Sigmoid colon (tissue), 6 donors: ENCODE measurements at regions not wholly inside any gene's neighbourhood (a gene's known extent, or its start where the extent isn't known, plus 50 kb on each side); places are given as distances from the start of the nearest gene placed in this dataset.

Experiments
- DNase-seq: peaks from one replicate; pipeline ENCODE4 v3.0.0-alpha.2; 2019
- H3K27ac ChIP-seq, 4 donors: fragments of 200-600 bp; sonication (generic); one replicate each; pipeline ENCODE4 v1.5.1; 2016 to 2019; ENCODE audit warnings: mild to moderate bottlenecking in 1 of 4
- H3K27me3 ChIP-seq, 3 donors: fragments of 200-600 bp; sonication (generic); one replicate each; pipeline ENCODE4 v1.5.1; 2019; ENCODE audit warnings: mild to moderate bottlenecking in 1 of 3
- H3K36me3 ChIP-seq, 4 donors: fragments of 200-600 bp; sonication (generic); one replicate each; pipeline ENCODE4 v1.5.1; 2016 to 2019
- H3K4me1 ChIP-seq, 4 donors: fragments of 200-600 bp; sonication (generic); one replicate each; pipeline ENCODE4 v1.5.1; 2017 to 2019
- H3K4me3 ChIP-seq, 4 donors: fragments of 200-600 bp; sonication (generic); one replicate each; pipeline ENCODE4 v1.5.1; 2017 to 2019; ENCODE audit warnings: mild to moderate bottlenecking in 2 of 4, moderate library complexity in 1 of 4
- H3K9me3 ChIP-seq, 4 donors: fragments of 200-600 bp in 3 of 4; sonication (generic) in 3 of 4; one replicate each; pipeline versions ENCODE4 v1.5.1 to v1.6.1; 2013 to 2019
- EP300 ChIP-seq, 4 donors: sonication (generic); formaldehyde crosslinking; IDR thresholded peaks; one replicate each; pipeline ENCODE4 v1.6.1; 2017; ENCODE audit warnings: antibody characterized with exemption in 4 of 4
- POLR2A ChIP-seq, 2 donors: fragments of 450-650 bp; IDR thresholded peaks; one replicate each; pipeline ENCODE4 v1.6.1; 2016; ENCODE audit warnings: antibody characterized with exemption in 2 of 2, mild to moderate bottlenecking in 2 of 2, moderate library complexity in 2 of 2
- POLR2AphosphoS5 ChIP-seq, 4 donors: sonication (generic); formaldehyde crosslinking; IDR thresholded peaks; one replicate each; pipeline ENCODE4 v1.6.1; 2017; ENCODE audit warnings: antibody characterized with exemption in 4 of 4
- WGBS, 2 donors: extraction: QIAGEN DNeasy Blood & Tissue Kit; methylation state at CpG; one replicate each; pipeline ENCODE4 v1.1.7; 2013; 5-methylcytosine and 5-hydroxymethylcytosine counted together
- intact Hi-C: fragments of 100-400 bp; cut with DNase I; formaldehyde crosslinking; loops from one replicate; pipeline ENCODE4 v1.15.1; 2023
- TF ChIP-seq, protein P1 (sequence below), 4 experiments: fragments of 450-650 bp in 3 of 4; fragments of 200-600 bp in 1 of 4; IDR thresholded peaks; one replicate each; pipeline ENCODE4 v1.5.1; 2016 to 2019; ENCODE audit warnings: antibody characterized with exemption in 4 of 4, mild to moderate bottlenecking in 3 of 4, moderate library complexity in 2 of 4
- donor health status: healthy with polysubstance abuse.
- donor health status: healthy.

DNA sequence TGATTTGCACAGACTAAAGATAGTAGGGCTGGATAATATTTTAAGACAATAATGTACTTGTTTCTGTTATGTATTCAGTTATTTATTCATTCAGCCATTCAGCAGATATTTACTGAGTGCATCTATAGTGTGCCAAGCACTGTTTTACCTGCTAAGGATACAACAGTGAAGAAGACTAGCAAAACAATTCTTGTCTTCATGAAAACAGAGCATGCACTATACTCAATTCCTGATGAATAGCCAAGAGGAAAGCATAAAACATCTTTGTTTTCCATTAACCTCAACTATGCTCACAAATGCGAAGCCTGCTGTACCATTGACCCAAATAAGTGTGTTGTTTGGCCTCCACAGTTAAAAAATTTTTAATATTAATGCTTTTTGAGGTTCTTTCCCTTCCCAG lies 436.7 kb downstream of the BCKDHB start:
- Histone ChIP-seq H3K36me3 (no peaks in the 10 kb centered on the region), H3K4me3 (no peak overlapping the region), H3K27me3 (no peaks in the 10 kb centered on the region), H3K4me1 (peaks cover 0 to 6% (median 5%) of the 10 kb centered on the region in 4 donors), H3K9me3 (no peaks in the 10 kb centered on the region), H3K27ac (no peak overlapping the region)
- 78 to 91% methylated on average over 1 of the region's 1 CpG for WGBS, 2 donors
- intact Hi-C loops = no loop called here
- no peak for DNase-seq
- TF ChIP-seq EP300 (IDR thresholded peaks at IDR 0.05) (no peak), POLR2AphosphoS5 (IDR thresholded peaks at IDR 0.05) (no peak), POLR2A (IDR thresholded peaks at IDR 0.05) (no peak)
- TF ChIP-seq, protein P1, sequence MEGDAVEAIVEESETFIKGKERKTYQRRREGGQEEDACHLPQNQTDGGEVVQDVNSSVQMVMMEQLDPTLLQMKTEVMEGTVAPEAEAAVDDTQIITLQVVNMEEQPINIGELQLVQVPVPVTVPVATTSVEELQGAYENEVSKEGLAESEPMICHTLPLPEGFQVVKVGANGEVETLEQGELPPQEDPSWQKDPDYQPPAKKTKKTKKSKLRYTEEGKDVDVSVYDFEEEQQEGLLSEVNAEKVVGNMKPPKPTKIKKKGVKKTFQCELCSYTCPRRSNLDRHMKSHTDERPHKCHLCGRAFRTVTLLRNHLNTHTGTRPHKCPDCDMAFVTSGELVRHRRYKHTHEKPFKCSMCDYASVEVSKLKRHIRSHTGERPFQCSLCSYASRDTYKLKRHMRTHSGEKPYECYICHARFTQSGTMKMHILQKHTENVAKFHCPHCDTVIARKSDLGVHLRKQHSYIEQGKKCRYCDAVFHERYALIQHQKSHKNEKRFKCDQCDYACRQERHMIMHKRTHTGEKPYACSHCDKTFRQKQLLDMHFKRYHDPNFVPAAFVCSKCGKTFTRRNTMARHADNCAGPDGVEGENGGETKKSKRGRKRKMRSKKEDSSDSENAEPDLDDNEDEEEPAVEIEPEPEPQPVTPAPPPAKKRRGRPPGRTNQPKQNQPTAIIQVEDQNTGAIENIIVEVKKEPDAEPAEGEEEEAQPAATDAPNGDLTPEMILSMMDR (IDR thresholded peaks at IDR 0.05) = no peak

DNA sequence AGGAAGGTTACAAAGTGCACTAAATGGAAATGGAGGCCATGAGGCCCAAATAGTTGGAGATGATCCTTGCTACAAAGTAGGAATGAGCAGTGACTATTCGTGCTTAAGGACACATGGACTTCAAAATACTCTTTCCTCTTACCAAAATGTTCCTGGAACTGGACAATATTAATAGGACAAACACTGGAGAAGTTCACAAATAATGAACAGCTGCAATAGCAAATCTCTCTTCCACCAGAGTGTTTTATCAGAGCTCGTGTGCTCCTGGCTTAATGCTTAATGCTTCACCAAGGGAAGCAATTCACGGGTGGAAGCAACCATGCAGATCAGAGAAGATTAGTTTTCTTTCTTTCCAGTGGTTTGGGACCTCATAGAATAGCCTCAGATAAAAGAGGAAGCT lies 435.4 kb downstream of the BCKDHB start:
- intact Hi-C loops = no loop called here
- Histone ChIP-seq H3K36me3 (no peaks in the 10 kb centered on the region), H3K27ac (no peak overlapping the region), H3K27me3 (no peaks in the 10 kb centered on the region), H3K4me1 (peaks cover 0 to 9% (median 3%) of the 10 kb centered on the region in 4 donors), H3K4me3 (no peak overlapping the region), H3K9me3 (no peaks in the 10 kb centered on the region)
- WGBS, 2 donors = 57 to 83% methylated on average over 3 of the region's 3 CpGs
- TF ChIP-seq POLR2A (IDR thresholded peaks at IDR 0.05) (no peak), EP300 (IDR thresholded peaks at IDR 0.05) (no peak)
- DNase-seq = no peak

DNA sequence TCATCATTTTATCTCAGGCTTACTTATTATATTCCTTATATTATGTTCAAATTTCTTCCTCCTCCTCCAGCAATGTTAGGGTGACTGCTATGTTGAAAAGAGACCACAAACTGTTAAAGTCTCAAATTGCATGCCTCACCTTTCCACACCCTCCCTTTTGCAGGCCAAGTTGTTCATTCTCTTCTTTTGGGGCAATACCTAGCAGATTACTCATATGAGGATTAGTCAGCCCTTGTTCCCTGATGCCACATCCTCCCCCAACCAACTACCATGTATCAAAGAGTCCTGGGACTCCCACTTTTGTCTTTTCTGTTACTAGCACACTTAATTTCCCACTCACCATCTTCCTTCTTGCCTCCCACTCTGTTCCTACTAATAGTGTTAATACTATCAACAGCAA lies 434.7 kb downstream of the BCKDHB start:
- Histone ChIP-seq H3K27me3 (no peaks in the 10 kb centered on the region), H3K4me3 (no peak overlapping the region), H3K36me3 (no peaks in the 10 kb centered on the region), H3K4me1 (peaks cover 0 to 11% (median 3%) of the 10 kb centered on the region in 4 donors), H3K27ac (no peak overlapping the region), H3K9me3 (no peaks in the 10 kb centered on the region)
- TF ChIP-seq EP300 (IDR thresholded peaks at IDR 0.05) (no peak), POLR2AphosphoS5 (IDR thresholded peaks at IDR 0.05) (no peak), POLR2A (IDR thresholded peaks at IDR 0.05) (no peak)
- TF ChIP-seq, protein P1 (IDR thresholded peaks at IDR 0.05) = no peak
- intact Hi-C loops = no loop called here
- no peak for DNase-seq

DNA sequence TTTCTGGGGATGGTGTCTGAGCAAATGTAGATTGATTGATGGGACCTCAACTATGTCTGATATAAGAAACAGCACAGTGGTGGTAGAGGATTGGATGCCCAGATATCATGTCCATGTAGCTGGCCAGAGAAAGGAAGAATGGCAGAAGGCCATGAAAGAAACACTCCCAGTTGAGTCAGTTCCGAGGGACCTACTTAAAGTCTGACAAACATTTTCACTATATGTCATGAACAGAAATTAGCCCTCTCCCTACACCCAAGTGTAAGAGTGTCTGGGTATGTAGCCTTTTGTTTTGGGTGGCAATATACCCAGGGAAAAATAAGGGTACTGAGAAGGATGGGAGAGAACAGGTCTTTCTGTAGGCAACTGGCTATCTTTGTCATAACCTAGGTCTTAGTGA lies 434.2 kb downstream of the BCKDHB start:
- Histone ChIP-seq H3K4me1 (peaks cover 0 to 11% (median 3%) of the 10 kb centered on the region in 4 donors), H3K36me3 (no peaks in the 10 kb centered on the region), H3K27ac (no peak overlapping the region), H3K27me3 (no peaks in the 10 kb centered on the region), H3K4me3 (no peak overlapping the region), H3K9me3 (no peaks in the 10 kb centered on the region)
- 87 to 90% methylated on average over 1 of the region's 1 CpG for WGBS, 2 donors
- DNase-seq = no peak
- TF ChIP-seq POLR2AphosphoS5 (IDR thresholded peaks at IDR 0.05) (no peak), POLR2A (IDR thresholded peaks at IDR 0.05) (no peak), EP300 (IDR thresholded peaks at IDR 0.05) (no peak)
- TF ChIP-seq, protein P1 (IDR thresholded peaks at IDR 0.05) = no peak
- intact Hi-C loops = no loop called here

DNA sequence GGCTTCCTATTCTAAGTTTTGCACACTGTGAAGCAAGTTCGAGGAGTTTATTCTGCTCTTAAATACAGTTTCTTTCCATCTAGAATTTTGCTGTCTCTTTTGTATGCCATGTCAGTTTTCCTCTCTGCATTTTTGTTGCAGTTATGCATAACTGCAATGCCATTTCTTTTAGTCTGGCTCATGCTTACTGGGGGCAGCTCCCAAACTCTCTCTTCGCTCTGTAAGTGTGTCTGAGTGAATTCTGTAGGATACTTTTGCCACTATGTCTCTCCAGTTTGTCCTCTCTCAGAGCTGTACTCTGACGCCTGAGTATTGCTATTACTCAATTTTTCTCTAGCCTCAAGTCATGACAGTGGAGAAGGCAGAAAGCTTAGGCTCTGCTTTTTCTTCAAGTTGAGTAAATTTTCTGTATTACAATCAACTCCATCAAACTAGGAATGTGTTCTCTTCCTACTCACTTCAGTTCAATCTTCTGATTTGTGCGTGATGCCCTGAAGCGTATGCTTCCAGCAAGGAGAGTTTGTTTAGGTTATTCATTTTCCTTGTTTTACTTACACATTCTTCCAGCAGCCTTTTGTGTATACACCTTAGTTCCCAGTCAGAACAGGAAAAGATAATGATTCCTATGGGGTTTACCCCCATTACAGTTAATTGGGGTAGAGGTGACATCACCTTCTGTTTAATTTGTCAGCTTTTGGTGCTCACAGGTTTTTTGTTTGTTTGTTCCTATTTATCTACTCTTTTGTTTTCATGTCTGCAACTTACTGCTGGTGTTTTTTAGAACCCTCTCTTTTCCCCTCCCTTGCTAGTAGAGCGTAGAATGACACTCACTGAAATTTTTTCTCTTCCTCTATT lies 430.9 kb downstream of the BCKDHB start:
- Histone ChIP-seq H3K27ac (no peak overlapping the region), H3K36me3 (no peaks in the 10 kb centered on the region), H3K4me1 (peaks cover 0 to 11% (median 3%) of the 10 kb centered on the region in 4 donors), H3K9me3 (no peaks in the 10 kb centered on the region), H3K27me3 (no peaks in the 10 kb centered on the region), H3K4me3 (no peak overlapping the region)
- TF ChIP-seq, protein P1 (IDR thresholded peaks at IDR 0.05) = no peak
- TF ChIP-seq POLR2AphosphoS5 (IDR thresholded peaks at IDR 0.05) (no peak), EP300 (IDR thresholded peaks at IDR 0.05) (no peak), POLR2A (IDR thresholded peaks at IDR 0.05) (no peak)
- 84 to 94% methylated on average over 6 of the region's 6 CpGs for WGBS, 2 donors
- intact Hi-C loops = no loop called here
- DNase-seq = no peak
